ENCODE measurements at regions not wholly inside any gene's neighbourhood (a gene's known extent, or its start where the extent isn't known, plus 50 kb on each side); places are given as distances from the start of the nearest gene placed in this dataset.
A peak's percentile ranks its signal among the peaks of the same experiment; 100 is the strongest.

- no peak for TF ChIP-seq NR2F1 (conservative IDR thresholded peaks at IDR 0.05)
- TF ChIP-seq ESRRA (IDR thresholded peaks at IDR 0.05; ENCODE audit: low read length), result no peak
- peak; percentile 54; the same call in 1 of the 2 replicates for TF ChIP-seq POLR2AphosphoS5 (IDR thresholded peaks at IDR 0.05; ENCODE audit: low read length)
- no peak for TF ChIP-seq YY1 (IDR thresholded peaks at IDR 0.05; ENCODE audit: low read depth, low read length)
- TF ChIP-seq NKRF (conservative IDR thresholded peaks at IDR 0.05), result no peak
- peak; percentile 46 for TF ChIP-seq PKNOX1 (IDR thresholded peaks at IDR 0.05)
- TF ChIP-seq CUX1 (IDR thresholded peaks at IDR 0.05; ENCODE audit: insufficient replicate concordance, low read depth, low read length), result no peak
- no peak for TF ChIP-seq SREBF1 (IDR thresholded peaks at IDR 0.05; ENCODE audit: low read length)
- TF ChIP-seq PAX5 (IDR thresholded peaks at IDR 0.05; ENCODE audit: borderline replicate concordance, low read depth, low read length), result peak; percentile 45; the same call in 1 of the 2 replicates
- peak; percentile 53; the same call in 1 of the 2 replicates for TF ChIP-seq BACH1 (IDR thresholded peaks at IDR 0.05; ENCODE audit: borderline replicate concordance)
- peak; percentile 95 for TF ChIP-seq TCF3 (IDR thresholded peaks at IDR 0.05; ENCODE audit: borderline replicate concordance, insufficient read depth, low read depth, low read length)
- no peak for TF ChIP-seq E2F4 (IDR thresholded peaks at IDR 0.05; ENCODE audit: low read depth, low read length)
- TF ChIP-seq REST (IDR thresholded peaks at IDR 0.05; ENCODE audit: low read depth, low read length), result no peak
- peak; percentile 41; the same call in 1 of the 3 replicates for TF ChIP-seq POU2F2 (IDR thresholded peaks at IDR 0.05; ENCODE audit: borderline replicate concordance, low read depth, low read length)
Measured at GRCh38 chr6:150813319-150813992, 52.0 kb upstream of the MTHFD1L start (continued).

Measured in GM12878 (cell line).